GM12891 (cell line): ENCODE measurements at regions not wholly inside any gene's neighbourhood (a gene's known extent, or its start where the extent isn't known, plus 50 kb on each side); places are given as distances from the start of the nearest gene placed in this dataset.

ENCODE experiments used
- DNase-seq: peaks from one replicate; pipeline ENCODE4 v3.0.0; 2011; ENCODE audit warnings: low spot score; ENCODE audit not compliant: insufficient read length
- FAIRE-seq: peaks from 2 replicates; lab custom pipeline; 2011; peaks lifted over from hg19 to GRCh38; lab: Jason Lieb, UNC
- PAX5 ChIP-seq: IDR thresholded peaks from 2 replicates; pipeline ENCODE4 v1.6.1; 2011; ENCODE audit warnings: low read length, moderate library complexity, mild to moderate bottlenecking; ENCODE audit not compliant: insufficient read depth, severe bottlenecking
- POLR2A ChIP-seq: IDR thresholded peaks from 2 replicates; pipeline ENCODE4 v1.6.1; 2011; ENCODE audit warnings: low read depth, low read length, control low read depth
- POLR2AphosphoS5 ChIP-seq: IDR thresholded peaks from 2 replicates; pipeline ENCODE4 v1.6.1; 2011; ENCODE audit warnings: low read depth, low read length, control low read depth
- POU2F2 ChIP-seq: IDR thresholded peaks from 2 replicates; pipeline ENCODE4 v1.6.1; 2011; ENCODE audit warnings: low read depth, mild to moderate bottlenecking, control low read depth, low read length, moderate library complexity
- SPI1 ChIP-seq: IDR thresholded peaks from 2 replicates; pipeline ENCODE4 v1.6.1; 2011; ENCODE audit warnings: low read depth, low read length, control low read depth
- TAF1 ChIP-seq: IDR thresholded peaks from 2 replicates; pipeline ENCODE4 v1.6.1; 2011; ENCODE audit warnings: low read depth, low read length, control low read depth

DNA sequence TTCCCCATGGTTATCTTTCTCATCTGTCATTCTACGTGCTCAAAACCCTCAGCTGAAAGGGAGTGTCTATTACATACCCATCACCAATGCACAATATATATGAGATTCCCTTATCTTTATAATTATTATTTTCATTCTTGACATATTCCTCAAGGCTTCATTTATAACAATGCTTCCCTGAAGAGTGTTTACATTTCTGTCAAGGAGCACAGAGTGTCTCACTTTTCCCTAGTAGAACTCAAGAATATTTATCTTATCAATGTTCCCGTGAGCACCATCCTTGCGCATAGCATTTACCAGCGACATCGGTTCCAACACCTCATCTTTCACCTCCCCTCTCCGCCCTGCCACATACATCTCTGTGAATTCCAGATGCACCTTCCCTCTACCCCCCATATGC is 250.6 kb downstream of the PLA2G4A start:
- no peak for DNase-seq
- FAIRE-seq = no peak
- TF ChIP-seq POU2F2 (no peak), SPI1 (no peak), POLR2A (no peak), TAF1 (no peak)

DNA sequence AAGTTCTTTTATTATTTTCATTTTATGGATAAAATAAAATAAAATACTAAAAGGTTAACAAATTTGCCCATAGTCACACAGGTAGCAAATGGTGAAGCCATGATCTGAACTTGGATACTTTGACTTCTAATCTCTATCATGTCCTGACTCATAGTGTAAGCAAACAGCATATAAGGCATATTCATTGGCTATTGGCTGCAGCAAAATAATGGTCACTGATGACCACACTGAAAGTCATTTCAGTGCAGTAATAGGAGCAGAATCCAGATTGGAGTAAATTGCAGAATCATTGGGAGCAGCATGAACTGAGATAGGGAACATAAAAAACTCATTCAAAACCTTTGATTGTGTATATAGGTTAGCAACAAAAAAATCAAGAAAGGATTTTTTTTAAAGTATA is 262.9 kb downstream of the PLA2G4A start:
- TF ChIP-seq PAX5 (no peak), TAF1 (no peak), POLR2A (no peak), POU2F2 (no peak)
- no peak for DNase-seq
- no peak for FAIRE-seq

DNA sequence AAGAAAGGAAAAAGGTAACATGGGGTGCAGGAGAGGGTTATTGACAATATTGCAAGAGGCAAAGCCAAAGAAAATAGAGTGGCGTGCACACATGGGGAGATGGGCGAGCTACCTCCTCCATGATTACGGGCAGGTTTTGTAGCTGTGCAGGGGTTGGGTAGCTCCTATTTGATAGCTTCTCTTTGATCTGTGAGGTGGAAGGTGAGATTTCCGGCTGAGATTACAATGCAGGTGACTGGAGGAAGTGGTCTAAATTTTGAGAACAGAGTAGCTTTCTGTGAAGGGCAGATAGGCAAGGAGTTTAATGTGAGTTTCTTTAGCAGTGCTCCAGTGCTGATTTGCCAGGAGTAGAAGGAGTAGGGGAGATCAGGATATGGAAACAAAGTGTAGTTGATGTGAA is 263.4 kb downstream of the PLA2G4A start:
- no peak for TF ChIP-seq POLR2A
- no peak for TF ChIP-seq POLR2AphosphoS5
- no peak for TF ChIP-seq TAF1
- TF ChIP-seq PAX5 = no peak
- no peak for TF ChIP-seq POU2F2
- FAIRE-seq = no peak

GRCh38 chr1:187096689-187097088 is 267.9 kb downstream of the PLA2G4A start:
- FAIRE-seq (no peak), DNase-seq (no peak)
- TF ChIP-seq PAX5 (no peak), TAF1 (no peak), POLR2AphosphoS5 (no peak), SPI1 (no peak), POU2F2 (no peak), POLR2A (no peak)

More for the DNA sequence above, 263.4 kb downstream of the PLA2G4A start:
- no peak for DNase-seq

DNA sequence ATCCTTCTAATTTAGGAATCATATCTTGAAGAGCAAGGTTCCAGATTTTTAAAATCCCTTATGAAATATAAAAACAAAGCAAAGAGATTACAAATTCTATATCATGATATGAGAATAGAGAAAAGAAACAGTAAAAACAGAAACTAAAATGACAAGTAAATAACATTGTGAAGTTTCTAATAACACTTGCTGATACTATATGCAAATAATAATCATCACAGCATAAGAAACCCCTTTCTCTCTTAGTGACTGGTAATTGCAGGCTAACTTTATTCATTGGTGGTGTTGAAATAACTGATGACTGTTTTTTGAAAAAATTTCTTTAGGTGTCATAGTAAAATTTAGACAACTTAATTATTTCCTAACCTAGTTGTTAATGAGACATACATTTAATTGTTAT is 281.6 kb downstream of the PLA2G4A start:
- DNase-seq (no peak), FAIRE-seq (no peak)
- no peak for TF ChIP-seq SPI1
- no peak for TF ChIP-seq POU2F2
- no peak for TF ChIP-seq POLR2A
- TF ChIP-seq TAF1 = no peak
- no peak for TF ChIP-seq PAX5
- no peak for TF ChIP-seq POLR2AphosphoS5

DNA sequence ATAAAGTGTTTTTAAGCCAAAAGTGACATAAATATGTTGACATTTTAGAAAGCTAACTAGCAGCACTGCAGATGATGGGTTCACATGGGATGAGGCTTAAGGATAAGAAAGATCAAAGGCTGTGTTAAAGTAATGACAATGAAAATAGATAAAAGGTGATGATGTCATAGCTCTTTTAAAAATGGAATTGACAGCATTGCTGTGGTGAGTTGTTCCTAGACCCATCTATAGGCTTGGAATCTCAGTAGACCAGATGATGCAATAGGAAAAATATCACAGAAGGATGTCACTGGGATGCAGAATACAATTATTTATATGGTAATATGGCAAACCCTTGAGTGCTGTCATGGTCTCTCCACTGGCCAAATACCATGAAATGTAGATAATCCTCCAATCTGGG is 286.0 kb downstream of the PLA2G4A start:
- FAIRE-seq (no peak), DNase-seq (no peak)
- no peak for TF ChIP-seq PAX5
- TF ChIP-seq POU2F2 = no peak
- TF ChIP-seq SPI1 = no peak
- no peak for TF ChIP-seq POLR2A
- no peak for TF ChIP-seq POLR2AphosphoS5
- no peak for TF ChIP-seq TAF1

- TF ChIP-seq POLR2AphosphoS5 (no peak), SPI1 (no peak), POLR2A (no peak), PAX5 (no peak), TAF1 (no peak), POU2F2 (no peak)
- FAIRE-seq (no peak), DNase-seq (no peak)
These were observed 292.9 kb downstream of the PLA2G4A start for GRCh38 chr1:187121661-187122060.

GRCh38 chr1:187122566-187122965 is 293.8 kb downstream of the PLA2G4A start:
- no peak for DNase-seq
- FAIRE-seq = no peak
- TF ChIP-seq POLR2AphosphoS5 (no peak), SPI1 (no peak), PAX5 (no peak), POLR2A (no peak), POU2F2 (no peak), TAF1 (no peak)

DNA sequence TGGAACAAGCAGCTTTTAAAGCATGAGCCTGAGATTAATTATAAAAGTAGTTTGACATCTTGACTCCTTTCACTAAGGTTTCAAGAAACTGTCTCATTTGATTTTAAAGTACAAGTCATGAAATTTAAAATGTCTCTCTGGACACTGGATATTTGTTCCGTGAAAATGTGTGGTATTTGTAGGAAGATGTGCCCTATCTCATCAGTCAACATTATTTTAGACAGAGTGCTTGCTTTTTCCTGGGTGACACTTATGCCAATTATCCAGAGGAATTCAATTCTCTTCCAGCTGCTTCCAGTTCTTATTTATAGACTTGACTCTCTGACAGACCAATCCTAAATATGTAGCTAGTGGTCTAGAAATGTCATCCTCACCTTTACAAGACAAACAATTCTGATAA is 300.4 kb downstream of the PLA2G4A start:
- no peak for FAIRE-seq
- no peak for TF ChIP-seq POU2F2
- TF ChIP-seq POLR2AphosphoS5 = no peak
- TF ChIP-seq SPI1 = no peak
- TF ChIP-seq PAX5 = no peak
- no peak for TF ChIP-seq TAF1
- TF ChIP-seq POLR2A = no peak
- DNase-seq = no peak

DNA sequence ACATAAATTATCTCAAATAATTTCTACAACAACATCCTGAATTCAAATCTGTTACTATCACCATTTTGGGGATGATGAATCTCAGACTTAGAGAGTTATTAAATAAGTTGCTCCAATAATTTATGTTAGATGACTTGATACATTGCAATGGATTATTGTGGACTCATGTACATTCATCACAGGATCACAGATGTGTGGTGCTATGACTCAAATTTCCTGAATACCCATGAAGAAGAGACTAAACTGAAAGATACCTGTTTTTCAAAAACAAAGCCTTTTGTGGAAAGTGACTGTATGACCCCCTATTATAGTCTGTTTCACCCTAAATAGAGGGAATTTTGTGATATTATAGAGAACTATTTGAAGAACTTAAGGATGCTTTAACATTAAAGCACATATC is 315.0 kb downstream of the PLA2G4A start:
- FAIRE-seq (no peak), DNase-seq (no peak)
- TF ChIP-seq POLR2AphosphoS5 (no peak), POU2F2 (no peak), PAX5 (no peak), TAF1 (no peak), SPI1 (no peak), POLR2A (no peak)

GRCh38 chr1:187146388-187146787 is 317.6 kb downstream of the PLA2G4A start:
- DNase-seq (no peak), FAIRE-seq (no peak)
- TF ChIP-seq TAF1 (no peak), SPI1 (no peak)
